HepG2 (cell line): ENCODE measurements at regions not wholly inside any gene's neighbourhood (a gene's known extent, or its start where the extent isn't known, plus 50 kb on each side); places are given as distances from the start of the nearest gene placed in this dataset.

Source experiments
- AGO1 ChIP-seq: fragments of 200-400 bp; formaldehyde crosslinking; IDR thresholded peaks from 2 replicates; pipeline ENCODE4 v1.6.1; 2017; ENCODE audit warnings: mild to moderate bottlenecking, low read depth, low read length, moderate library complexity; ENCODE audit not compliant: poor library complexity, severe bottlenecking
- MAFG ChIP-seq: sonication (generic); formaldehyde crosslinking; IDR thresholded peaks from 2 replicates; pipeline ENCODE4 v1.5.1; 2020; ENCODE audit warnings: mild to moderate bottlenecking, missing genetic modification reagents
- NR0B2 ChIP-seq: sonication (generic); formaldehyde crosslinking; IDR thresholded peaks from 2 replicates; pipeline ENCODE4 v1.4.0; 2020; ENCODE audit warnings: mild to moderate bottlenecking, missing genetic modification reagents
- ZBTB20 ChIP-seq: sonication (generic); formaldehyde crosslinking; IDR thresholded peaks from 2 replicates; pipeline ENCODE4 v1.8.1; 2023; ENCODE audit warnings: missing genetic modification reagents, low read depth, mild to moderate bottlenecking, borderline replicate concordance
- TF ChIP-seq, protein P1 (sequence below): sonication (generic); formaldehyde crosslinking; IDR thresholded peaks from 2 replicates; pipeline ENCODE4 v1.5.0; 2020; ENCODE audit warnings: mild to moderate bottlenecking, missing genetic modification reagents, moderate library complexity
- TF ChIP-seq, protein P2 (sequence below): sonication (generic); formaldehyde crosslinking; IDR thresholded peaks from 2 replicates; pipeline ENCODE4 v1.8.0; 2022; ENCODE audit warnings: missing genetic modification reagents, mild to moderate bottlenecking, borderline replicate concordance

- TF ChIP-seq NR0B2 (CRISPR knock-in tag) (no peak), AGO1 (no peak), MAFG (CRISPR knock-in tag) (no peak), ZBTB20 (CRISPR knock-in tag) (no peak)
- TF ChIP-seq, protein P1, sequence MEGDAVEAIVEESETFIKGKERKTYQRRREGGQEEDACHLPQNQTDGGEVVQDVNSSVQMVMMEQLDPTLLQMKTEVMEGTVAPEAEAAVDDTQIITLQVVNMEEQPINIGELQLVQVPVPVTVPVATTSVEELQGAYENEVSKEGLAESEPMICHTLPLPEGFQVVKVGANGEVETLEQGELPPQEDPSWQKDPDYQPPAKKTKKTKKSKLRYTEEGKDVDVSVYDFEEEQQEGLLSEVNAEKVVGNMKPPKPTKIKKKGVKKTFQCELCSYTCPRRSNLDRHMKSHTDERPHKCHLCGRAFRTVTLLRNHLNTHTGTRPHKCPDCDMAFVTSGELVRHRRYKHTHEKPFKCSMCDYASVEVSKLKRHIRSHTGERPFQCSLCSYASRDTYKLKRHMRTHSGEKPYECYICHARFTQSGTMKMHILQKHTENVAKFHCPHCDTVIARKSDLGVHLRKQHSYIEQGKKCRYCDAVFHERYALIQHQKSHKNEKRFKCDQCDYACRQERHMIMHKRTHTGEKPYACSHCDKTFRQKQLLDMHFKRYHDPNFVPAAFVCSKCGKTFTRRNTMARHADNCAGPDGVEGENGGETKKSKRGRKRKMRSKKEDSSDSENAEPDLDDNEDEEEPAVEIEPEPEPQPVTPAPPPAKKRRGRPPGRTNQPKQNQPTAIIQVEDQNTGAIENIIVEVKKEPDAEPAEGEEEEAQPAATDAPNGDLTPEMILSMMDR: no peak
- TF ChIP-seq, protein P2, sequence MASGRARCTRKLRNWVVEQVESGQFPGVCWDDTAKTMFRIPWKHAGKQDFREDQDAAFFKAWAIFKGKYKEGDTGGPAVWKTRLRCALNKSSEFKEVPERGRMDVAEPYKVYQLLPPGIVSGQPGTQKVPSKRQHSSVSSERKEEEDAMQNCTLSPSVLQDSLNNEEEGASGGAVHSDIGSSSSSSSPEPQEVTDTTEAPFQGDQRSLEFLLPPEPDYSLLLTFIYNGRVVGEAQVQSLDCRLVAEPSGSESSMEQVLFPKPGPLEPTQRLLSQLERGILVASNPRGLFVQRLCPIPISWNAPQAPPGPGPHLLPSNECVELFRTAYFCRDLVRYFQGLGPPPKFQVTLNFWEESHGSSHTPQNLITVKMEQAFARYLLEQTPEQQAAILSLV (CRISPR knock-in tag): no peak
These were observed 251.0 kb downstream of the TTLL7 start for GRCh38 chr1:83747853-83748482.
